ENCODE measurements at regions not wholly inside any gene's neighbourhood (a gene's known extent, or its start where the extent isn't known, plus 50 kb on each side); places are given as distances from the start of the nearest gene placed in this dataset.

DNA sequence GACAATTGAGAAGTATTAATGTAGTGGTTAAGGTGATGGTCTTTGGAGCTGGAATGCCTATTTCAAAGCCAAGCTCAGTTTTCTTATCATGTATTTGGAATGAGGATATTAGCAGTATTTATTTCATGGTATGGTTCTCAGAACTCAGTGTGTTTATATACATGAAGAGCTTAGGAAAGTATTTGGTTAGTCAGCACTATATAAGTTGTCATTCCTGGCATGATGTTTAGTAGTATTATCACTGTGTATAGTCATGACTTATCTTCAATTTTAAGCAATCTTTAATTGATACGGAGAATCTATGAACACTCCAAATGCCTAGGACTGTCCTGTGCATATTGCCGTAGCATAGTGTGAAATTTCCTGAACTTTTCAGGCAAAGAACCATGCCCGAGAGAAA, 501.9 kb upstream of the USP24 start:
- TF ChIP-seq, protein P1, sequence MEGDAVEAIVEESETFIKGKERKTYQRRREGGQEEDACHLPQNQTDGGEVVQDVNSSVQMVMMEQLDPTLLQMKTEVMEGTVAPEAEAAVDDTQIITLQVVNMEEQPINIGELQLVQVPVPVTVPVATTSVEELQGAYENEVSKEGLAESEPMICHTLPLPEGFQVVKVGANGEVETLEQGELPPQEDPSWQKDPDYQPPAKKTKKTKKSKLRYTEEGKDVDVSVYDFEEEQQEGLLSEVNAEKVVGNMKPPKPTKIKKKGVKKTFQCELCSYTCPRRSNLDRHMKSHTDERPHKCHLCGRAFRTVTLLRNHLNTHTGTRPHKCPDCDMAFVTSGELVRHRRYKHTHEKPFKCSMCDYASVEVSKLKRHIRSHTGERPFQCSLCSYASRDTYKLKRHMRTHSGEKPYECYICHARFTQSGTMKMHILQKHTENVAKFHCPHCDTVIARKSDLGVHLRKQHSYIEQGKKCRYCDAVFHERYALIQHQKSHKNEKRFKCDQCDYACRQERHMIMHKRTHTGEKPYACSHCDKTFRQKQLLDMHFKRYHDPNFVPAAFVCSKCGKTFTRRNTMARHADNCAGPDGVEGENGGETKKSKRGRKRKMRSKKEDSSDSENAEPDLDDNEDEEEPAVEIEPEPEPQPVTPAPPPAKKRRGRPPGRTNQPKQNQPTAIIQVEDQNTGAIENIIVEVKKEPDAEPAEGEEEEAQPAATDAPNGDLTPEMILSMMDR (conservative IDR thresholded peaks at IDR 0.05; ENCODE audit: low read length) = no peak
- TF ChIP-seq EZH2phosphoT487 (IDR thresholded peaks at IDR 0.05; ENCODE audit: borderline replicate concordance) = no peak

Data from Loucy (cell line).